NOMO-1 treated with dmso at 0.1 percent for 144 hours (cell line): ENCODE measurements at regions not wholly inside any gene's neighbourhood (a gene's known extent, or its start where the extent isn't known, plus 50 kb on each side); places are given as distances from the start of the nearest gene placed in this dataset.
"Not testable (repeated sequence)": the region's sequence is repeated elsewhere in the genome, so short reads cannot be mapped to it uniquely, and the experiment has no call there.

Source experiments
- DNase-seq: peaks from one replicate; lab custom pipeline; 2025; ENCODE audit not compliant: unreplicated experiment; lab: John Stamatoyannopoulos, UW

DNA sequence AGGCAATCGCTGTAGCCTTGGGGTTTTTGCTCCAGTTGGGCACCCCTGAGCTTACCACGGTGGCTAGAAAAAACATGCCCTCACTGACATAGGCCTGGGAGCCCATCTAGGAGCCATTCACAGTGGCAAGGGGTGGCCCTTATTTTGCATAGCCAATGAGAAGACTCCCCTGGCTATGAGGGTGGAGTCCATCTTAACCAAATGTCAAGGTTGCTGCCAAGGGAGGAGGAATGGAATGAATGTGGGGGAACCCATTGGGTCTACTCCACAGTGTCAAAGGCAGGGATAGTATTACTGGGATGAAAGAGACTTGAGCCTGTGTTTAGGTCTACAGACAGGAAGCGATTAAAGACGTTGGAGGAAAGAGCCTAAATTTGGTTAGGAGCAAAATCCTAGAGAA, 295.7 kb upstream of the PLGLB2 start:
- DNase-seq: not testable (repeated sequence)

DNA sequence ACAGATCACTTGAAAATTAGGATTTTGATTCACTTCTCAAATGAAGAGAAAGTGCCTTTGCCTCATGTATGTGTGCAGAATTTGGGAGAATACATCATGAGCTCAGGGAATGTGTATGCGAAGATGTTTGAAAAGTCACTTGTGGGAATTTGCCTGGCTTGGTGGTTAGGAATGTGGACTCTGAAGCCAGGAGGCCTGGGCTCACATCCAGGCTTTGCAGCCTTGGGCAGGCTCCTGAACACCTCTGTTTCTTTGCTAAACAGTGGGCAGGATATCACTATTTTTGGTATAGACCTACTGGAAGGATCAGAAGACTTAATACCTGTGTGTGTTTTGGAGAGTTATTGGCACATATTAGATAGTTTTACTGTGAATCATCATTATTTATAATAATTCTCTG, 295.0 kb upstream of the PLGLB2 start:
- DNase-seq: not testable (repeated sequence)

DNA sequence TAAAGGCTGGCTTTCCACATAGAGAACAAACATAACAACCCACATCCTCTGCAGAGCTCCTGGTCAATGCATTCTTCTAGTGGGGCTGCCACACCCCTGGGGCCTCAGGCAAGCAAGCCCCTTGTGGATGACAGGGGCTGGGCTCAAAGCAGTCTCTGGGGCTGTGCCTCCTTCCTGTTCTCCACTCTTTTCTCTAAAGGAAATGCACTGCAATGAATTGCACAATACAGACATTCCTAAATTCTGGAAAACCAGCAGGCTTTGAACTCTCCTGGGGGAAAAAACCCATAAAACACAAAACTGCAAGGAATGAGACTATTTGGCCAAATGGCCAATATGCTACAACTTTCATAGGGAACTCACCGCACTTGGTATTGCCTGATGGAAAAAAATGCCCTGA, 293.9 kb upstream of the PLGLB2 start:
- not testable (repeated sequence) for DNase-seq

DNA sequence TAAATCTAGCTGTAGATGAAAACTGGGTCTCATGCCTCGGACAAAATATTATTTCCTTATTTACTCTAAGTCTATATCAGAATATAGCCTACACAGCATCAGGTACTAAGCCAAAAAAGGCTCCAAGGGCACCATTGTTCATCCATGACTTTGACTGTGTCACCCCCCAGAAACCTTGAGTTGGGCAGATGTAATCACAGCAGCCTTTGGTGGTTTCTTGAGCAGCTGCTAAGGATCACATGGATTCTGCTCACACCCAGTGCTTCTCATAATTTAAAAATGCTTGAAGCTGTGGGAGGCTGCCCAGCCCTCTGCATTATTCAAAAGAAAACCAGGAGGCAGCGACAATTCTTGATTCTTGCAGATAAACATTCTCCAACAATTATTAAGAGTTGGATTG, 293.5 kb upstream of the PLGLB2 start:
- not testable (repeated sequence) for DNase-seq

DNA sequence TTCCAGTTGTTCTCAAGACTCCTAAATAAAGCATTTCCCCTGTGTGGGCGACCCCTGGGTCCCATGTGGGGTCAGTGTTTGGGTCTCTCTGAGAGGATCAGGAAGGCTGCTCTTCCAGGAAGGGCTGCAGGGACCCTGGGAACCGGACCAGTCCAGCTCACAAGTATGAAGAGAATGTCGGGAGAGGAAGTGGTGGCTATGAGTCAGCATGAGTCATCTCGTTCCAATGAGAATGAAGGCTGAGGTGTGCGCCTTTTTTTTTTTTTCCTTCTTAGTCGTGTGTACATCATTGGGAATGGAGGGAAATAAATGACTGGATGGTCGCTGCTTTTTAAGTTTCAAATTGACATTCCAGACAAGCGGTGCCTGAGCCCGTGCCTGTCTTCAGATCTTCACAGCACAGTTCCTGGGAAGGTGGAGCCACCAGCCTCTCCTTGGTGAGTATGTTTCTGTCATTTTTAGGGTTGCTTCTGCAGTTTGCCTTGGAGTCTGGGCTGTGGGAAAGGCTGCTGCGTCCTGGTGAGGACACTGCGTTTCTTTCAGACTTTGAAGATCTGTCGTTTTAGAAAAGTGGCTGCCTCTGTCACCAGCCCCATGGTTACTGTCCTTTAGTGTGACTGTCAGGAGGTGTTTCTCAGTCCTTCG, 292.6 kb upstream of the PLGLB2 start:
- DNase-seq: not testable (repeated sequence)

DNA sequence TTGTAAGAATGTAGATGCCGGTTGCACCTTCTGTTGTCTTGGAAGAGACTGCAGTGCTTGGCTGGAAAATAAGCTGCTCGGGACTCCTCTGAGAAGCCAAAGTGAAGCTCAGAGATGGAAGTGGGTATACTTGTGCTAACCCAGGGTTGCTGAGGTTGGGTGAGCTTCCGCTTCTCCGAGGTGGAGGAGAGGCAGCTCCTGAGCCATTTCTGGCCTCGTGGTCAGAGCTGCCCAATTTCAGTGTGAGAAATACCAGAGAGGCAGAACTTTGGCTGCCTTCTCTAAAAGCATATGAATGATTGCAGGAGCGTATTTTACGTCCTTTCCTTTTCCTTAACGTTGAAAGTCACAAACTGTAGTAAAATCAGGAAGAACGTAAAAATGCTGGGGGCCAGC, 292.0 kb upstream of the PLGLB2 start:
- DNase-seq: not testable (repeated sequence)

DNA sequence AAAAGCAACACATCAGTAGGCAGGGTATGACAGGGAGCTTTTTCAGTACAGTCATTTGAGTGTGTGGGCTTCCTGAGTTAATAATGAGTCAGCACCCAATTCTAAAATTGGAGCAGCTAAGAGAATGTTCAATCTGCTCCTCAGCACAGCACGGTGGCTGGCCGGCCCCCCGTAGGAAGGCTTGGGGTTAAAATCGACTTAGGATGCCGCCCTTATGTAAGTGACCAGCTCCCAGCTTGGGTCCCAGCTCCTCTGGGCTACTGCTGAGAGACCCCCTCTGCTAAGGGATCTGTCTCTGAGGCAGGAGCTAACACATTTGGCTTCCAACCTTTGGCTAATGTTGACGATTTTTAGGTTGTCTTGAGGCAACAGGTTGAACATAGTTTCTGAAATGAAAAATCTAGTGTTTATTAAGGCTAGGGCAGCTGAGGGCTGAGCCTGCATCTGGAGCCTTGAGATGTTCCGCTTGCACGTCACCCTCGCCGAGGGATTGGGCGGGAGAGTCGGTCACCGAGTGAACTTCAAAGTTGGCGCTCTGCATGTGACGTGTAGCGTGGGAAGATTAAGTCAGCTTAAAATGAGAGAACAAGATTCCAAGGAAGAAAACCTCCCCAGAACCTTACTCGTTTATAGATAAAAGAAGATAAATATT, 291.3 kb upstream of the PLGLB2 start:
- not testable (repeated sequence) for DNase-seq

DNA sequence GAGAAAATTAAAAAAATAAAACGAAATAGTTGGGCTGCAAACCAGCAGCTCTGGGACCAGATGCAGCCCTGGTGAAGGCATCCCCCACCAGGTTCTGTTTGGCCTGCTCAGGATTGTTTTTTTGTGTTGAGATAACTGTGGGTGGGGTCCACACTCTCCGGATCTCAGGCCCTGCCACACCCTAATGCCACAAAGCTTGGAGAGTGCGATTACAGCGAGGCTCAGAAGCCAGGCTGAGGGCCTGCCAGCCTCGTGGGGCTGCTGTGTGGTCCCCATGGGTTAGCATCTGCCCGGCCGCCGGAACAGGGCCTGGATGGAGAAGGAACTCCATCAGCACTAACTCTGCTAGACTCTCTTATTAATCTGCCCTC, 290.8 kb upstream of the PLGLB2 start:
- DNase-seq: not testable (repeated sequence)

DNA sequence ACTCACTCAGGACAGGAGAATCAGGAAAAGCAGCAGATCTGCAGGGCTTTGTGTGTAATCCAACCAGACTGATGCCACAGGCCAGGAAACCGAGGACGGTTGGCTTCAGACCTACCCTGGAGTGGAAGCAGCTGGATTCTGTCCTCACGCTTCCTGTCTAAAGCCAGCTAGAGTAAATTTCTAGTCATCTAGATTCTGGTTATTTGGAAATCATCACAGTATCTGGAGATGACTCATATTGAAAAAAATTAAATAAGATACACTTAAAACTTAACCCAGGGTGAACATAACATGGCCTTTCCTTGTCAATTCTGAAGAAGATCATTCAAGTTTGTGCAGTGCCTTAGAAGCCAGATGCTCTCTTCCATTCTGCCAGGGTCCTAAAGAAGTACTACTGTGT, 288.9 kb upstream of the PLGLB2 start:
- DNase-seq: not testable (repeated sequence)

DNA sequence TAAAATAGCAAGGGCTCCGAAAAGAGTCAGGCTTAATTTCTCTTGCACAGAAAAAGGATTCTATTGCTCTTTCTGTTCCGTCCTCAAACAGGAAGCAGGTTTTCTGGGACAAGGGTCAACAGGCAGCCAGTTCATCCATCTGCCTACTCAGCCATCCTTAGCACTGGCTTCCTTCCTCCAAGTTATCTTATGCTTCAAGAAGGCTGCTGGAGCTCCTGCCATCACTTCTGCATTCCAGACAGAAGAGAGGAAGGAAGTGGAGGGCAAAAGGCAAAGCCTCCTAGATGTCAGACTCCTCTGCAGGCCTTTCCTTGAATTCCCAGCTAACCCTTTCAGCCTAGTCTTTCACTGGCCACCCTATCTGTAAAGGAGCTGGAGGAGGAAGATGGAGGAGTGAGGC, 287.8 kb upstream of the PLGLB2 start:
- not testable (repeated sequence) for DNase-seq

DNA sequence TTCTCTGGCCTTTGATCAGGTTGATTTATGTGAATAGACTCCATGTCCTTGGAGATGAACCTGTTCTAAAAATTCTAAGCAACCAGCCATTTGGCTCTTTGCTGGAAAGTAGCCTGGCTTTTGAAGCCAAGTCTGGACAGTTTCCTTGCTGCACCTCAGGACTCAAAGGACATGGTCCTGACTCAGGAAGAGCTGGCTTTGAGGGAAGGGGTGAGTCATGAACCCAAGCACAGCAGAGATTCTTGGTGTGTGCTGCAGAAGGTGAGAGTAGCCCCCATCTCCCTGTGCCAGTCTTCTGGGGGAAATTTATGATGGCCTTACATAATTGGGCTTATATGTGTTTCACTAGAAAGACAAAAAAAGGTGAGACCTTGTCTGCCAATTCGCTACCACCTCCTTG, 287.2 kb upstream of the PLGLB2 start:
- not testable (repeated sequence) for DNase-seq

DNA sequence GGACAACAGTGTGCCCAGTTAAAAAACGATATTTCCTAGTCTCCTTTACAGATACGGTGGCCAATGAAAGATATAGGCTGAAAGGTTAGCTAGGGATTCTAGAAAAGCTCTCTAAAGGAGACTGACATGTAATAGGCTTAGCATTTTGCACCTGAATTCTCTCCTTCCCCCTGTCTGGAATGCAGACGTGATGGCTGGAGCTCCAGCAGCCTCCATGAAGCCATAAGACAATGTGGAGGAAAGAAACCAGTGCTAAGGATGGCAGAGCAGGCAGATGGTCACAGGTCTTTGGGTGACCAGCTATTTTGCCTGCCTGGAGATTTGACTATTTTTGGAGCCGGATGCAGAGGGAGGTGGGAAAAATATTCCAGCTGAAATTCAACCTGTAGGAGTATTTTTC, 286.2 kb upstream of the PLGLB2 start:
- DNase-seq: not testable (repeated sequence)

DNA sequence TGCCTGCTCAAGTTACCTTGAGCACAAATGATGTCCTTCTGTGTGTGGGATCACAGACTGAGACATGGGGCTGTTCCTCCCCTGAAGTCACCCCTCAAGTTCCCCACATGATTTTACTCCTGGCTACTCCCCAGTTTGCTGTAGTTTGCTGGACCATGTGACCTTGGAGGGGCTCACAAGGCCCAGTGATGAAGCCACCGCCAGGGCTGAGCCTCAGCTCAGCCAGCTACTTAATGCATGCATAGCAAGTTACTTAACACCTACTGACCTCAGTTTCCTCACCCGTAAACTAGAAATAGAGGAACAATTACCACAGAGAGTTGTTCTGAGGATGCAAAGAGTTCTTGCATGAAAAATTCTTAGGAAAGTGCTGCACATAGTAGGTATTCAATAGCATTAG, 283.7 kb upstream of the PLGLB2 start:
- not testable (repeated sequence) for DNase-seq

DNA sequence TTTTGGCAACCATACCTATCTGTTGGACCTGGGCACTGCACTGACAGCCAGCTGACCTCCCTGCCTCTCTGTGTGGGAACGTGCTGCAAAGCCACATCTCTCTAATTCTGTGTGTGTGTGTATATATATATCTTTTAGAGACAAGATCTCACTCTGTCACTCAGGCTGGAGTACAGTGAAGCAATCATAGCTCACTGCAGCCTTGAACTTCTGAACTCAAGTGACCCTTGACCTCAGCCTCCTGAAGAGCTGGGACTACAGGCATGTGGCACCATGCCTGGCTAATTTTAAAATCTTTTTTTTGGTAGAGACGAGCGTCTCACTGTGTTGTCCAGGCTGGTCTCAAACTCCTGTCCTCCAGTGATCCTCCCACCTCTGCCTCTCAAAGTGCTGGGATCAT, 282.2 kb upstream of the PLGLB2 start:
- not testable (repeated sequence) for DNase-seq

DNA sequence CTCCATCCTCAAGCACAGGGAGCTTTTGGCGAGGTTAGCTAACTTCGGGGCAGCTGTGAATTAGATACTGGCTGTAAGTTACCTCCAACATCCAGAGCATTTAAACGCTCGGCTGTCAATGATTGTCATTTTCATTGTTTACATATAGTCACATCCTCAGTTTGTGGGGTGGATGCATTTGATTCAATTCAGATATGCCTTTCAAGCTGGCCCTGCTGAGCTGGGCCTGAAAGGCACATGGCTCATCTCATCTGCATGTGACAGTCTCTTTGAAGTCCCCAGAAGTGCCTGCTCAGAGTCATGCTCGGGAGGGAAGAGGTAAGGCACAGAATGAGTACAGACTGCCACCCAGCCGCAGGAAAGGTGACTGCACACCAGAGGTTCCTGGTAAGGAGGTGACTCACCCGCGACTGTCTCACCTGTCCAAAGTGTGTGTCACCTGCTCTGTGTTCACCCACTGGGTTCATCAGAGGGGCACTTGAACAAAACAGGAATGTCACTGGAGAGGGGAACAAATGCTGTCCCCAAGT, 281.2 kb upstream of the PLGLB2 start:
- not testable (repeated sequence) for DNase-seq

DNA sequence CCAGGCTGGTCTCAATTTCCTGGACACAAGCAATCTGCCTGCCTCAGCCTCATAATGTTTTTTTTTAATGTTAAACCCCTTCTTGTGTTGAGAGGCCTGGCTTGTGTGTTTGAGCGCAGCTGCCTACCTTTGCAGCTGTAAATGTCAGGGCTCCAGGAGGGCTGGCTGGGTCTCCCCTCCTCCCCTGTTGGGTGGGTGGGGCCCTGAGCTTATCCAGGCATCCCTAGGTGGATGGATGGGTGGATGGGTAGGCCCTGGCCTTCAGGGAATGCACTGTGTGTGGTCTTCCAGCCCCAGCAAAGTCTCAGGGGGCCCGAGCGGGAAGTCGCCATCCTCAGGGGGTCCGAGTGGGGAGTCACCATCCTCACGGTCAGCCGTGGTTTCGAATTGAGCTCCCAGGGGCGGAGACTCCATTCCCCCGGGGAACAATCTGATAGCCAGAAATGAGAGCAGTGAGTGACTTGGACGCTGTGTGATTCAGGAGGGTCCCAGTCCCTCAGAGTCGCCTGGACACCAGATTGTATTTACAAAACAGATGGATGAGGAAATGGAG, 279.4 kb upstream of the PLGLB2 start:
- DNase-seq: not testable (repeated sequence)

DNA sequence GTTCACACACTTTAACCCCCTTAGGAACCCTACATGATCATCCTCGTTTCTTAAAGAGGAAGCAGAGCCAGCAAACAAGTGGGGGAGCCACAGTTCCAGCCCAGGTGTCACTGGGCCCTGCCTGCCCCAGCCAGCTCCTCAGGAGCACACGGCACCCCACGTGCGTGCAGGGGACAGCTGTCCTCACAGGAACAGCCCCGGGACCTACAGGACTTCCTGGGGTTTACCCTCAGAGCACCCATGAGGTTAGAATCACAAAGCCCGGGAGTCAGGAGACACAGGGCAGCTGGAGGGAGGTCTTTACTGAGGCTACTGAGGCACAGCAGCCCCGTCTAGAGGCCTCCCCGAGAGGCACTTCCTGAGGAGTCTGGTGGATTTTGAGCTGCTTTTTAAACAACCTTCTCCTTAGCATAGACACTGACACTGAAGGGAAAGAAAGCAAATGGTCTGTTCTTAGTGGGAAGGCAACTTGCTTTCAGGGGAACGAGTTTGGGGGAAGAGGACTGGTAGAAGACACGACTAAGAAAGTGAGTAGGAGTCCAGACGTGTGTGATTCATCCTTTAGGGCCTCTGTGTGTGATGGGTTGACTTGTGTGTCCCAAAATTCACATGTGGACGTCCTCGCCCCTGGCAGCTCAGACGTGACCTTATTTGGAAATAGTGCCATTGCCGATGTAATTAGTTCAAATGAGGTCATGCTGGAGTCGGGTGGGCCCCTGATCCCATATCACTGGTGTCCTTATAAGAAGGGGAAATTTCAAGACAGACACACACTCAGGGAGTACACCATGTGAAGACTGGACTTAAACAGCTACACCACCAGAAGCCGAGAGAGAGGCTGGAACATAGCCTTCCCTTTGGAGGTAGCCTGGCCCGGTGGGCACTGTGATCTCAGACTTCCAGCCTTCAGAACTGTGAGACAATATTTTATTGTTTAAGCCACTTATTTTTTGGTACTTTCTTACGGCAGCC, 278.4 kb upstream of the PLGLB2 start:
- DNase-seq: not testable (repeated sequence)

DNA sequence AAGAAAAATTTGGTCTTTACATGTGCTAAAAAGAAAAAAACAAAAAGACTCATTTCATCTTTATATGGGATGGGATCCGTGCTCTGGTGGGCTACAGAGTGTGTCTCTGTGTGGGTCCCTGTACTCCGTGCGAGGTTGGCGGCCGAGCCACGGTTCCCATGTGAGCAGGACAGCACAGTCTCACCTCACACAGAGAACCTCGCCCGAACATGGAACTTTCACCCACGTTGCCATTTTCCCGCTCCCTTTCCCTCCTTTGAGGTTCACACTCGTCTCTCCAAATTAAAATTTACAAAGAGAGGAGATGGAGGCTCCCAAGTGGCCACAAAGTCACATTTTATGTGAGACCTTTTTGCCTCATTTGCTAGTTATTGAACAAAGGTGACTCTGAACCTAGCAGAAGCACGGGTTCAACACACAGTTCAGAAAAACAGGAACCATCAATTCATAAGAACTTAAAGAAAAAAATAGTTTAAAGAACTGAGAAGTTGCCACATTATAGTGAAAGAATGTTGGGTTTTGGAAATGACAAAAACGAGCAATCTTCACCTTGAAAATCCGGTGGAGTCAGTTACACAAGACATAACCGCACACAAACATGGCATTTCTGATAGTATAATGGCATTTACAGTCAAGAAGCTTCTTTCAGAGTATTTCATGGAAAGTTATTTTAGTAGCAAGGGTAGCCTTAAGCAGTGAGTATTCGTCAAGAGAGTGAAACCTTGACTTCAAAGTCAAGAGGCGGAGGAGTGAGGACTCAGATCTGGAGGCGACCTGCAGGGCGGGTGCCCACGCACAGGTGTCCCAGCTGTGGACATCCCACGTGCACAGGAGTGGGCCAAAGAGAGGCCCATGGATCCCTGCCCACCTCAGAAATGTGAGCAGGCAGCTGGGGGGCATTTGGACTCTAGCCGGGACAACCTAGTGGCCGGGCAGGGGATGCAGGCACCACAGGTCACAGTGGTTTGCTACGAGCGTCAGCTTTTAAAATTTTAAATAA, 277.2 kb upstream of the PLGLB2 start:
- not testable (repeated sequence) for DNase-seq

DNA sequence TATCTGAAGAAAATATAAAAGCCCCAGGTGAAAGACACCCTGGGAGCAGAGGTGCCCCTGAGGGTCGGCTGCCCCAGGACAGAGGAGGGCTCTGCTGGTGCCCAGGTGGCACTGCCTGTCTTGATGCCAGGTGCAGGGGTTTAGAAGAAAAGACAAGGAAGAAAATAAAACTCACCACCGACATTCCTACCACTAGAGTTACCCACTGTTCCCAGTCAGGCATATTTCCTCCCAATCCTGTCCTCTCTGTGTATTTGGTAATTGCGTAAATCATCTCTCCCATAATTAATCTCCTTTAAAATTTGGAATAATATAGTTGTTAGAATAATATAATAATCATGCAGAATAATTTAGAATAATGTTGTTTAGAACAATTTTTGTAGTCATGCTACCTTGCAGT, 276.4 kb upstream of the PLGLB2 start:
- DNase-seq: not testable (repeated sequence)
